Stomach (tissue), 8 donors: ENCODE measurements at regions not wholly inside any gene's neighbourhood (a gene's known extent, or its start where the extent isn't known, plus 50 kb on each side); places are given as distances from the start of the nearest gene placed in this dataset.

Experiments
- DNase-seq, 2 donors: peaks; one replicate each; pipeline versions ENCODE4 v3.0.0 to v3.0.0-alpha.2; 2013 to 2019
- H3K27ac ChIP-seq, 5 donors: fragments of 200-600 bp in 4 of 5; sonication (generic) in 4 of 5; one replicate each; pipeline ENCODE4 v1.5.1; 2013 to 2019; ENCODE audit warnings: mild to moderate bottlenecking in 1 of 5, moderate library complexity in 1 of 5
- H3K27me3 ChIP-seq, 3 donors: fragments of 200-600 bp; sonication (generic); one replicate each; pipeline ENCODE4 v1.5.1; 2017 to 2019; ENCODE audit warnings: mixed run types in 1 of 3
- H3K36me3 ChIP-seq, 4 donors: fragments of 200-600 bp; sonication (generic); 1 replicate in 3 of 4; 2 replicates in 1 of 4; pipeline ENCODE4 v1.5.1; 2016 to 2019
- H3K4me1 ChIP-seq, 4 donors: fragments of 200-600 bp; sonication (generic); one replicate each; pipeline ENCODE4 v1.5.1; 2016 to 2019
- H3K4me3 ChIP-seq, 4 donors: fragments of 200-600 bp; sonication (generic) in 3 of 4; one replicate each; pipeline ENCODE4 v1.5.1; 2016 to 2019; ENCODE audit warnings: mild to moderate bottlenecking in 1 of 4
- H3K9me3 ChIP-seq, 4 donors: fragments of 200-600 bp; sonication (generic); one replicate each; pipeline ENCODE4 v1.5.1; 2016 to 2019
- EP300 ChIP-seq: sonication (generic); formaldehyde crosslinking; IDR thresholded peaks from one replicate; pipeline ENCODE4 v1.6.1; 2017; ENCODE audit warnings: antibody characterized with exemption
- POLR2A ChIP-seq, 4 donors: fragments of 450-650 bp; IDR thresholded peaks; one replicate each; pipeline ENCODE4 v1.6.1; 2016; ENCODE audit warnings: antibody characterized with exemption in 4 of 4, control low read depth in 2 of 4, mild to moderate bottlenecking in 1 of 4, moderate library complexity in 1 of 4
- POLR2AphosphoS5 ChIP-seq, 3 donors: sonication (generic); formaldehyde crosslinking; IDR thresholded peaks; one replicate each; pipeline ENCODE4 v1.6.1; 2016; ENCODE audit warnings: antibody characterized with exemption in 3 of 3
- WGBS, 5 donors: extraction: QIAGEN DNeasy Blood & Tissue Kit in 3 of 5; methylation state at CpG; one replicate each; pipeline versions ENCODE4 v1.1.5 to v1.1.7; 2013 to 2018; 5-methylcytosine and 5-hydroxymethylcytosine counted together
- intact Hi-C: fragments of 100-400 bp; cut with DNase I; formaldehyde crosslinking; loops from one replicate; pipeline ENCODE4 v1.15.1; 2023; ENCODE audit warnings: low total_unique reads
- TF ChIP-seq, protein P1 (sequence below), 7 experiments: fragments of 450-650 bp in 4 of 7; fragments of 200-600 bp in 3 of 7; sonication (generic) in 3 of 7; IDR thresholded peaks; one replicate each; pipeline ENCODE4 v1.5.1; 2016 to 2019; ENCODE audit warnings: antibody characterized with exemption in 7 of 7, control low read depth in 2 of 7, mild to moderate bottlenecking in 1 of 7
- donor health status: healthy with polysubstance abuse.
- donor health status: Bipolar disorder and iron deficiency.
- donor health status: healthy.

DNA sequence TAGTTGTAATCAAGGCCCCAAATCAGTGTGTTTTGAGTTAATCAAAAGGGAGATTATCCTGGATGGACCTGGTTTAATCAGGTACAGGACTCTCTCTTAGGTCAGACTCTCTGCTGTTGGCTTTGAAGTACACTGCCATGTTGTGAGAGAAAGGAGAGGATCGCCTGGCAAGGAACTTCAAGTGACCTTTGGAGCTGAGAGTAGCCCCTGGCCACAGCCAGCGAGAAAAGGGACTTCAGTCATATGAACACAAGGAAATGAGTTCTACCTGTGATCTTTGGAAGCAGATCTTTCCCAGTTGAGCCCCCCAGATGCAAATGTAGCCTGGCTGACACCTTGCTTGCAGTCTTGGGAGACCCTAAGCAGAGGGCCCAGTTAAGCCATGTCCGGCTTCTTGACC is 68.3 kb upstream of the CPM start:
- Histone ChIP-seq H3K9me3 (peaks cover 0 to 16% (median 6%) of the 10 kb centered on the region in 4 donors), H3K27ac (no peak overlapping the region), H3K4me3 (no peak overlapping the region), H3K4me1 (peaks cover 0 to 3% (median under 1%) of the 10 kb centered on the region in 4 donors), H3K36me3 (no peaks in the 10 kb centered on the region), H3K27me3 (no peaks in the 10 kb centered on the region)
- intact Hi-C loops = no loop called here
- WGBS, 5 donors = 92 to 100% (median 95%) methylated on average over 3 of the region's 3 CpGs
- no peak for DNase-seq
- no peak for TF ChIP-seq EP300
- TF ChIP-seq POLR2AphosphoS5 (IDR thresholded peaks at IDR 0.05) = no peak
- TF ChIP-seq POLR2A (IDR thresholded peaks at IDR 0.05) = no peak
- TF ChIP-seq, protein P1, sequence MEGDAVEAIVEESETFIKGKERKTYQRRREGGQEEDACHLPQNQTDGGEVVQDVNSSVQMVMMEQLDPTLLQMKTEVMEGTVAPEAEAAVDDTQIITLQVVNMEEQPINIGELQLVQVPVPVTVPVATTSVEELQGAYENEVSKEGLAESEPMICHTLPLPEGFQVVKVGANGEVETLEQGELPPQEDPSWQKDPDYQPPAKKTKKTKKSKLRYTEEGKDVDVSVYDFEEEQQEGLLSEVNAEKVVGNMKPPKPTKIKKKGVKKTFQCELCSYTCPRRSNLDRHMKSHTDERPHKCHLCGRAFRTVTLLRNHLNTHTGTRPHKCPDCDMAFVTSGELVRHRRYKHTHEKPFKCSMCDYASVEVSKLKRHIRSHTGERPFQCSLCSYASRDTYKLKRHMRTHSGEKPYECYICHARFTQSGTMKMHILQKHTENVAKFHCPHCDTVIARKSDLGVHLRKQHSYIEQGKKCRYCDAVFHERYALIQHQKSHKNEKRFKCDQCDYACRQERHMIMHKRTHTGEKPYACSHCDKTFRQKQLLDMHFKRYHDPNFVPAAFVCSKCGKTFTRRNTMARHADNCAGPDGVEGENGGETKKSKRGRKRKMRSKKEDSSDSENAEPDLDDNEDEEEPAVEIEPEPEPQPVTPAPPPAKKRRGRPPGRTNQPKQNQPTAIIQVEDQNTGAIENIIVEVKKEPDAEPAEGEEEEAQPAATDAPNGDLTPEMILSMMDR (IDR thresholded peaks at IDR 0.05) = no peak

DNA sequence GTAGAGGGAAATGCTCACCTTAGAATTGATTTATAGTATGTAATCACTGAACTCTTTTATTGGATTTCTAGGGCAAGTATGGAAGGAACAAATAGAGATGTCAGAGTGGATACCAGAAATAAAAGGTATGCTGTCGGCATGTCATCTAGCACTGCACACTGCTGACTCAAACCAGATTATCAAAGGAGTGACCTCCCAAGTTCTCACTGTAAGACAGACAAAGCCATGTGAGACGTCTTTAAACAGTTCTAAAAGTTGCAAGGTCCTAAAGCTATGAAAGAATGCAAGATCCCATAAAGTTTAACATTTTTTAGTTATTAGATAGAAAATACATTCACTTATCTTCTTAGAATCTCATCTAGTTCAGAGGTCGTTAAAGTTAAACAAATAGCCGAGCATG is 70.0 kb upstream of the CPM start:
- DNase-seq = no peak
- H3K27me3 ChIP-seq = no peaks in the 10 kb centered on the region
- H3K4me1 ChIP-seq = peaks cover 4 to 20% (median 13%) of the 10 kb centered on the region in 4 donors
- peaks cover 0 to 12% (median 4%) of the 10 kb centered on the region in 4 donors for H3K9me3 ChIP-seq
- intact Hi-C loops = no loop called here
- no peak overlapping the region for H3K27ac ChIP-seq
- H3K4me3 ChIP-seq = no peak overlapping the region
- no peaks in the 10 kb centered on the region for H3K36me3 ChIP-seq
- TF ChIP-seq POLR2AphosphoS5 (IDR thresholded peaks at IDR 0.05) = no peak
- TF ChIP-seq POLR2A (IDR thresholded peaks at IDR 0.05) = no peak
- TF ChIP-seq, protein P1 (IDR thresholded peaks at IDR 0.05) = no peak
- TF ChIP-seq EP300 = no peak
- 74 to 86% (median 76%) methylated on average over 4 of the region's 4 CpGs for WGBS, 5 donors

DNA sequence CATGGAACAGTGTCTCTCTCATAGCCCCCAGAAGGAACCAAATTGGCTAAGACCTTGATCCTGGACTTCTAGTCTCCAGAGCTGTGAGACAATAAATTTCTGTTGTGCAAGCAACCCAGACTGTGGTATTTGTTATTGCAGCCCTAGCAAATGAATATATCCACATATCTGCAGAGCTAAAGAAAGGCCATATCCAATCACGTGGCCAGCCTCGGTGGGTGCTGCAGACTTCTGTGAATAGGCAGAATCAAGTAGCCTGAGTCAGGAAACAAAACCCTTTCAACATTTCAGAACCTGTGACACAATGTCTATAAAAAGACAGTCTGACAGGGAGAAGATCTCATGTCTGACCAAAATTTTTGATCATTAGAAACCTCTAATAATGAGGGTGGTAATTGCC is 71.0 kb upstream of the CPM start:
- H3K27me3 ChIP-seq = no peaks in the 10 kb centered on the region
- no peak overlapping the region for H3K27ac ChIP-seq
- peaks cover 0 to 10% (median 4%) of the 10 kb centered on the region in 4 donors for H3K9me3 ChIP-seq
- H3K4me3 ChIP-seq = no peak overlapping the region
- no peak for DNase-seq
- 78 to 95% (median 92%) methylated on average over 2 of the region's 2 CpGs for WGBS, 5 donors
- TF ChIP-seq EP300 (no peak), POLR2A (IDR thresholded peaks at IDR 0.05) (no peak), POLR2AphosphoS5 (IDR thresholded peaks at IDR 0.05) (no peak)
- TF ChIP-seq, protein P1 (IDR thresholded peaks at IDR 0.05) = no peak
- H3K36me3 ChIP-seq = no peaks in the 10 kb centered on the region
- intact Hi-C loops = no loop called here
- peaks cover 4 to 29% (median 14%) of the 10 kb centered on the region in 4 donors for H3K4me1 ChIP-seq

DNA sequence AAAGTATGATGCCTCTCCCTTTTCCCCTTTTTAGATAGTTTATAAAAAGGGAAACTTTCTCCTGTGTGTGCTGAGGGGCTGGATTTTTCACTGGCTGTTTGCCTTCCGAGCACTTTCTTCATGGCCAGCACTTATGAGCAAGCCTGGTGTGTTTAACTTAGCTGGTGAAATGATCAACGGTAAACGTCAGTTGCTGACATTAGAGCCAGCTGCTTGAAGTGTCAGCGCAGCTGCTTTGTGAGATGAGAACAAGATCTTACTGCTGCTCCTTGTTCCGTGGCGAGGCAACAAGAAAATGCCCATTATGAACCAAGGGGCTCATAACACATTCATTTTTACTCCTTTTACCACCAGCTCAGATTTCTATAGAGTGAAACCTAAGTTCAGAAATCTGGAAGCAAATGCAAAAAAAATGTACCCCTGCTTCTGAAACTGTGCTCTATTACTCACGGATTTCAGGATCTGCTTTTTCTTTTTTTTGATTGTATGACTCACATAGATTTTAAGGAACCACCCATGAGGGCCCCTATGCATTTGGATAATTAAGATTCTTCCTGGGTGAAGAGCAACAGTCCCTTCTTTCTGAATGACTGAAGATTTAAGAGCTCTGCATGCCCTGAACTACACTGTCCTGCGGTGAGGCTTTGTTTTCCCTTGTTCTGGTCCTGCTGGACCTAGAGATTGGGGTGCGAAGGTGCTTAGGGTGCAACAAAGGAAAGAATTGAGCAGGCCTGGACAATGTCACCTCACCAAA is 74.3 kb upstream of the CPM start:
- 19 to 31% (median 22%) methylated on average over 9 of the region's 9 CpGs for WGBS, 5 donors
- Histone ChIP-seq H3K27ac (peak overlapping the region in 4 of 5 donors; percentile 23 to 77 (median 38)), H3K4me1 (peaks cover 4 to 29% (median 14%) of the 10 kb centered on the region in 4 donors), H3K9me3 (no peaks in the 10 kb centered on the region), H3K4me3 (no peak overlapping the region), H3K36me3 (no peaks in the 10 kb centered on the region), H3K27me3 (no peaks in the 10 kb centered on the region)
- no peak for TF ChIP-seq EP300
- TF ChIP-seq, protein P1 (IDR thresholded peaks at IDR 0.05) = no peak
- no peak for TF ChIP-seq POLR2A (IDR thresholded peaks at IDR 0.05)
- peak in 2 of 3 donors; percentile 37 to 75 for TF ChIP-seq POLR2AphosphoS5 (IDR thresholded peaks at IDR 0.05)
- peak; percentile 29 to 88 for DNase-seq
- intact Hi-C loops = no loop called here
